ENCODE measurements at regions not wholly inside any gene's neighbourhood (a gene's known extent, or its start where the extent isn't known, plus 50 kb on each side); places are given as distances from the start of the nearest gene placed in this dataset.

DNA sequence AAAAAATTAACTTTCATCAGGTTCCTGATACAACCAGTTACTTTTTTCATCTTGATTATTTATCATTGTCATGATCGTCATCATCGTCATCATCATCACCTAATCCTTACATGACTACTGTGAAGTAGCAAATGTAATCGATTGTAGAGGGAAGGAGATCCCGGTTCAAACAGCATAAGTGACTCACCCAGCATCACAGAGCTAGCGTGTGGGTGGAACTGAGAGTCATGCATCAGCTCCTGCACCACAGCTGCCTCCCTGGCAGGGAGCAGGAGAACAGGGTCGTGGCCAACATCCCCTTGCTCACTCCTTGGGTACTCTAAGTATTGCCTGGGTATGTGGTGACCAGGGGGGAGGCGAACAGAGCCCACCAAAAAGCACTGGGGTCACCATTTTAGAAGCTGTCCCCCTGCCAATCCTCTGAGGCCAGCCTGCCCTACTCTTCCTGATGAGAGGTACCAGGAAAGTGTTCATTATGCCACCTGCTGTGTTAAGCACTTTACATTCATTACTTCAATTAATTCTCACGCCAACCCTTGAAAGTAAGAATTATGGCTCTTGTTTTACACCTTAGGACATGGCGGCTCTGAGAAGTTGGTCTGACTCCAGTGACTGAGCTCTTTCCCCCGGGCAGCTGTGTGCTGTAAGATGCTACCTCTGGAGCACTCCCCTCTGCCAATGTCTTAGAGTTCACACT lies 425.2 kb downstream of the CD83 start:
- H3K27ac ChIP-seq: no peak overlapping the region
- WGBS, 2 donors: 80 to 84% methylated on average over 10 of the region's 10 CpGs
- no peaks in the 10 kb centered on the region for H3K27me3 ChIP-seq
- no peaks in the 10 kb centered on the region for H3K36me3 ChIP-seq
- no peak for TF ChIP-seq POLR2AphosphoS5 (IDR thresholded peaks at IDR 0.05)
- H3K9me3 ChIP-seq: no peaks in the 10 kb centered on the region
- H3K4me1 ChIP-seq: no peaks in the 10 kb centered on the region
- DNase-seq: no peak
- no peak overlapping the region for H3K4me3 ChIP-seq
- peak in 1 of 2 donors; percentile 62 for ATAC-seq (ENCODE audit: low FRiP score in 2 of 2)

GRCh38 chr6:14543971-14544585 lies 426.5 kb downstream of the CD83 start:
- Histone ChIP-seq H3K36me3 (no peaks in the 10 kb centered on the region), H3K27me3 (no peaks in the 10 kb centered on the region), H3K27ac (no peak overlapping the region), H3K4me3 (no peak overlapping the region), H3K4me1 (no peaks in the 10 kb centered on the region), H3K9me3 (no peaks in the 10 kb centered on the region)
- WGBS, 2 donors: 52 to 68% methylated on average over 6 of the region's 6 CpGs
- no peak for DNase-seq
- TF ChIP-seq CTCF (IDR thresholded peaks at IDR 0.05): no peak
- TF ChIP-seq POLR2A (IDR thresholded peaks at IDR 0.05): no peak
- TF ChIP-seq POLR2AphosphoS5 (IDR thresholded peaks at IDR 0.05): no peak
- no peak for TF ChIP-seq EP300 (IDR thresholded peaks at IDR 0.05)
- no peak for ATAC-seq (ENCODE audit: low FRiP score in 2 of 2)

DNA sequence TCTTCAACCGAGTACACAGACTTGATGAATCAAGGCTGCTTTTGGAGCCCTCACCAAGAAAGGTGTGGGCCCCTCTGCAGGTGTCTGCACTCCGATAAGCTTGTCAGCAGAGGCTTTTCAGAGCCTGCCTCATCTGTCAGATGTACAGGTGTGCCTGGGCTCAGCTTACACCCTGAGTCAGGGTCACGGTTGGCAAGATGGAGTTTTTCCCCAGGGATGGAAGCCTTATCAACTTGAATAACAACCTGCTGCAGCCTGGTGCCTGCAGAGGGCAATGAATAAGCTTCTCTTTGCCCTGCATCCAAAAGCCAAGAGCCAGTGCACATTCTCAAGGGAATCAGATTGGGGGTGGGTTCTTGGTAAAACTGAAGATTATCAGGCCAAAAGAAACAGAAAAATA lies 427.1 kb downstream of the CD83 start:
- ATAC-seq (ENCODE audit: low FRiP score in 2 of 2): no peak
- Histone ChIP-seq H3K9me3 (no peaks in the 10 kb centered on the region), H3K36me3 (no peaks in the 10 kb centered on the region), H3K4me1 (no peaks in the 10 kb centered on the region), H3K4me3 (no peak overlapping the region), H3K27ac (no peak overlapping the region), H3K27me3 (no peaks in the 10 kb centered on the region)
- no peak for DNase-seq
- WGBS, 2 donors: 75 to 85% methylated on average over 1 to 3 of the region's 3 CpGs
- TF ChIP-seq POLR2AphosphoS5 (IDR thresholded peaks at IDR 0.05): no peak

DNA sequence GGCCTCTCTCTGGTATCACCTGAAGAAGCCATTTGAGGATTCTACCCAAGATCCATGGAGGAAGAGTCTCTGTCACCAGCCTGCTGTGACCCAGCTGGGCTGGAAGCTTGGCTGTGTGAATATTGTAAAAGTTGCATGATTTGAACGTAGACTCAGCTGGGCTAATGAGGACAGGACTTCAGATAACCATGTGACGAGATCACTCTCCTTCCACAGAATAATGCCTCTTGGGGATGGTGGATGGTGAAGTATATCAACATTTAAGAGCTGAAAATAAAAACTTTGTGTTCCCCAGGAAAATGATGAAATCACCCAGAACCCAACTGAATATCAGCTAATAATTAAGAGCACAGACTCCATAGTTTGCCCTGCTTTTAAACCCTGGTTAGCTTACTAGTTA lies 427.9 kb downstream of the CD83 start:
- DNase-seq: no peak
- no peak for TF ChIP-seq EP300 (IDR thresholded peaks at IDR 0.05)
- TF ChIP-seq CTCF (IDR thresholded peaks at IDR 0.05): no peak
- TF ChIP-seq POLR2A (IDR thresholded peaks at IDR 0.05): no peak
- TF ChIP-seq POLR2AphosphoS5 (IDR thresholded peaks at IDR 0.05): no peak
- H3K27ac ChIP-seq: no peak overlapping the region
- no peaks in the 10 kb centered on the region for H3K36me3 ChIP-seq
- H3K4me1 ChIP-seq: no peaks in the 10 kb centered on the region
- H3K4me3 ChIP-seq: no peak overlapping the region
- 91 to 97% methylated on average over 2 of the region's 2 CpGs for WGBS, 2 donors
- H3K27me3 ChIP-seq: no peaks in the 10 kb centered on the region
- no peak for ATAC-seq (ENCODE audit: low FRiP score in 2 of 2)
- H3K9me3 ChIP-seq: no peaks in the 10 kb centered on the region

DNA sequence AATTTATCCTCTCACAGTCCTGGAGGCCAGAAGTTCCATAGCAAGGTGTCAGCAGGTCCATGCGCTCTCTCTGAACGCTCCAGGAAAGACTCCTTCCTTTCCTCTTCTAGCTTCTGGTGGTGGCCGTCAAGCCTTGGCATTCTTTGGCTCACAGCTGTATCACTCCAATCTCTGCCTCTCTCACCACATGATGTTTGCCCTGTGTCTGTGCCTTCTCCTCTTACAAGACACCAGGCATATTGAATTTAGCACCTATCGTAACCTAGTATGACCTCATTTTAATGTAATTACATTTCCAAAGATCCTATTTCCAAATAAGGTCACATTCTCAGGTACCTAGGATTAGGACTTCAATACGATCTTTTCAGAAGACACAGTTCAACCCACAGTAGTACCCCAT lies 428.5 kb downstream of the CD83 start:
- WGBS, 2 donors: 96% methylated on average over 5 of the region's 5 CpGs
- Histone ChIP-seq H3K9me3 (no peaks in the 10 kb centered on the region), H3K4me1 (no peaks in the 10 kb centered on the region), H3K27me3 (no peaks in the 10 kb centered on the region), H3K4me3 (no peak overlapping the region), H3K27ac (no peak overlapping the region), H3K36me3 (no peaks in the 10 kb centered on the region)
- TF ChIP-seq POLR2AphosphoS5 (IDR thresholded peaks at IDR 0.05) (no peak), CTCF (IDR thresholded peaks at IDR 0.05) (no peak), POLR2A (IDR thresholded peaks at IDR 0.05) (no peak), EP300 (IDR thresholded peaks at IDR 0.05) (no peak)
- ATAC-seq (ENCODE audit: low FRiP score in 2 of 2) (no peak), DNase-seq (no peak)

All from upper lobe of left lung (tissue), 6 donors.